ENCODE measurements at regions not wholly inside any gene's neighbourhood (a gene's known extent, or its start where the extent isn't known, plus 50 kb on each side); places are given as distances from the start of the nearest gene placed in this dataset.
"Not testable (repeated sequence)": the region's sequence is repeated elsewhere in the genome, so short reads cannot be mapped to it uniquely, and the experiment has no call there.

GRCh38 chr13:22757530-22758120 lies 423.2 kb upstream of the SGCG start:
- DNase-seq (ENCODE audit: low read depth): no peak

GRCh38 chr13:22758245-22758644 lies 422.5 kb upstream of the SGCG start:
- DNase-seq (ENCODE audit: low read depth): no peak

GRCh38 chr13:22761709-22762108 lies 419.1 kb upstream of the SGCG start:
- DNase-seq (ENCODE audit: low read depth): no peak

GRCh38 chr13:22765547-22765946 lies 415.2 kb upstream of the SGCG start:
- DNase-seq (ENCODE audit: low read depth): no peak

- DNase-seq (ENCODE audit: low read depth): no peak
These were observed 409.9 kb upstream of the SGCG start for GRCh38 chr13:22770891-22771290.

GRCh38 chr13:22773465-22773864 lies 407.3 kb upstream of the SGCG start:
- no peak for DNase-seq (ENCODE audit: low read depth)

GRCh38 chr13:22776394-22777186 lies 404.2 kb upstream of the SGCG start:
- no peak for DNase-seq (ENCODE audit: low read depth)

- DNase-seq (ENCODE audit: low read depth): no peak
These were observed 403.6 kb upstream of the SGCG start for GRCh38 chr13:22777207-22777606.

GRCh38 chr13:22789027-22789593 lies 391.7 kb upstream of the SGCG start:
- no peak for DNase-seq (ENCODE audit: low read depth)

- DNase-seq (ENCODE audit: low read depth): no peak
These were observed 390.9 kb upstream of the SGCG start for GRCh38 chr13:22789916-22790315.

GRCh38 chr13:22793598-22794134 lies 387.1 kb upstream of the SGCG start:
- DNase-seq (ENCODE audit: low read depth): no peak

- DNase-seq (ENCODE audit: low read depth): no peak
These were observed 380.0 kb upstream of the SGCG start for GRCh38 chr13:22800526-22801401.

- no peak for DNase-seq (ENCODE audit: low read depth)
These were observed 379.3 kb upstream of the SGCG start for GRCh38 chr13:22801402-22802003.

GRCh38 chr13:22812793-22813192 lies 368.0 kb upstream of the SGCG start:
- no peak for DNase-seq (ENCODE audit: low read depth)

GRCh38 chr13:22813531-22814377 lies 367.0 kb upstream of the SGCG start:
- DNase-seq (ENCODE audit: low read depth): not testable (repeated sequence)

GRCh38 chr13:22814433-22814832 lies 366.3 kb upstream of the SGCG start:
- DNase-seq (ENCODE audit: low read depth): not testable (repeated sequence)

GRCh38 chr13:22821589-22821988 lies 359.2 kb upstream of the SGCG start:
- no peak for DNase-seq (ENCODE audit: low read depth)

GRCh38 chr13:22825186-22825585 lies 355.6 kb upstream of the SGCG start:
- DNase-seq (ENCODE audit: low read depth): no peak

GRCh38 chr13:22828081-22828480 lies 352.7 kb upstream of the SGCG start:
- DNase-seq (ENCODE audit: low read depth): no peak

GRCh38 chr13:22836475-22836874 lies 344.3 kb upstream of the SGCG start:
- DNase-seq (ENCODE audit: low read depth): no peak
